Nephron (organoid): ENCODE measurements at regions not wholly inside any gene's neighbourhood (a gene's known extent, or its start where the extent isn't known, plus 50 kb on each side); places are given as distances from the start of the nearest gene placed in this dataset.

Source experiments
- H3K27ac Mint-ChIP-seq, 3 experiments: 2 replicates each; pipeline ENCODE4 v1.8.0; 2020; ENCODE audit warnings: mixed read lengths in 3 of 3, mild to moderate bottlenecking in 2 of 3, moderate library complexity in 1 of 3
- H3K27me3 Mint-ChIP-seq: 2 replicates; pipeline ENCODE4 v1.8.0; 2021; ENCODE audit warnings: low read depth, mild to moderate bottlenecking, moderate library complexity, mixed read lengths
- H3K36me3 Mint-ChIP-seq: 2 replicates; pipeline ENCODE4 v1.8.0; 2020; ENCODE audit warnings: low read depth, mixed read lengths
- H3K4me1 Mint-ChIP-seq: 2 replicates; pipeline ENCODE4 v1.8.0; 2020; ENCODE audit warnings: mixed read lengths
- H3K4me3 Mint-ChIP-seq, 3 experiments: 2 replicates each; pipeline ENCODE4 v1.8.0; 2020; ENCODE audit warnings: mild to moderate bottlenecking in 3 of 3, mixed read lengths in 3 of 3, moderate library complexity in 2 of 3
- H3K9me3 Mint-ChIP-seq: 2 replicates; pipeline ENCODE4 v1.8.0; 2020; ENCODE audit warnings: mixed read lengths
- TF ChIP-seq, protein P1 (sequence below), 3 experiments: fragments of 200-600 bp; sonication (generic); IDR thresholded peaks; one replicate each; pipeline ENCODE4 v1.5.0; 2021; ENCODE audit warnings: antibody characterized with exemption in 3 of 3; ENCODE audit not compliant: unreplicated experiment in 3 of 3

DNA sequence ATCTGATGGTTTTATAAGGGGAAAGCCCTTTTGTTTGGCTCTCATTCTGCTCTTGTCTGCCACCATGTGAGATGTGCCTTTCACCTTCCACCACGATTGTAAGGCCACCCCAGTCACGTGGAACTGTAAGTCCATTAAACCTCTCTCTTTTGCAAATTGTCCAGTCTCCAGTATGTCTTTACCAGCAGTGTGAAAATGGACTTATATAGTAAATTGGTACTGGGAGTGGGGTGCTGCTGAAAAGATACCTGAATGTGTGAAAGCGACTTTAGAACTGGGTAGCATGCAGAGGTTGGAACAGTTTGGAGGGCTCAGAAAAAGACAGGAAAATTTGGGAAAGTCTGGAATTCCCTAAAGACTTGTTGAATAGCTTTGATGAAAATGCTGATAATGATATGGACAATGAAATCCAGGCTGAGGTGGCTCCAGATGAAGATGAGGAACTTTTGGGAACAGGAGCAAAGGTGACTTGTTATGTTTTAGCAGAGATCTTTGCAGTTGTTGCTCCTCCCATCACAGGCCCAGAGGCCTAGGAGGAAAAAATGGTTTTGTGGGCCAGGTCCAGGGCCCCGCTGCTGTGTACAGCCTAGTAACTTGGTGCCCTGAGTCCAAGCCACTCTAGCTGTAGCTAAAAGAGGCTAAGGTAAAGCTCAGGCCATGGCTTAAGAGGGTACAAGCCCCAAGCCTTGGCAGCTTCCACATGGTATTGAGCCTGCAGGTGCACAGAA lies 275.7 kb upstream of the NPSR1 start:
- Mint-ChIP-seq H3K27ac (no peak overlapping the region), H3K27me3 (no peaks in the 10 kb centered on the region), H3K4me1 (no peaks in the 10 kb centered on the region), H3K36me3 (peaks cover 3% of the 10 kb centered on the region), H3K9me3 (peaks cover 9% of the 10 kb centered on the region), H3K4me3 (no peak overlapping the region)
- TF ChIP-seq, protein P1, sequence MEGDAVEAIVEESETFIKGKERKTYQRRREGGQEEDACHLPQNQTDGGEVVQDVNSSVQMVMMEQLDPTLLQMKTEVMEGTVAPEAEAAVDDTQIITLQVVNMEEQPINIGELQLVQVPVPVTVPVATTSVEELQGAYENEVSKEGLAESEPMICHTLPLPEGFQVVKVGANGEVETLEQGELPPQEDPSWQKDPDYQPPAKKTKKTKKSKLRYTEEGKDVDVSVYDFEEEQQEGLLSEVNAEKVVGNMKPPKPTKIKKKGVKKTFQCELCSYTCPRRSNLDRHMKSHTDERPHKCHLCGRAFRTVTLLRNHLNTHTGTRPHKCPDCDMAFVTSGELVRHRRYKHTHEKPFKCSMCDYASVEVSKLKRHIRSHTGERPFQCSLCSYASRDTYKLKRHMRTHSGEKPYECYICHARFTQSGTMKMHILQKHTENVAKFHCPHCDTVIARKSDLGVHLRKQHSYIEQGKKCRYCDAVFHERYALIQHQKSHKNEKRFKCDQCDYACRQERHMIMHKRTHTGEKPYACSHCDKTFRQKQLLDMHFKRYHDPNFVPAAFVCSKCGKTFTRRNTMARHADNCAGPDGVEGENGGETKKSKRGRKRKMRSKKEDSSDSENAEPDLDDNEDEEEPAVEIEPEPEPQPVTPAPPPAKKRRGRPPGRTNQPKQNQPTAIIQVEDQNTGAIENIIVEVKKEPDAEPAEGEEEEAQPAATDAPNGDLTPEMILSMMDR (IDR thresholded peaks at IDR 0.05; ENCODE audit: unreplicated experiment in 3 of 3) = no peak

DNA sequence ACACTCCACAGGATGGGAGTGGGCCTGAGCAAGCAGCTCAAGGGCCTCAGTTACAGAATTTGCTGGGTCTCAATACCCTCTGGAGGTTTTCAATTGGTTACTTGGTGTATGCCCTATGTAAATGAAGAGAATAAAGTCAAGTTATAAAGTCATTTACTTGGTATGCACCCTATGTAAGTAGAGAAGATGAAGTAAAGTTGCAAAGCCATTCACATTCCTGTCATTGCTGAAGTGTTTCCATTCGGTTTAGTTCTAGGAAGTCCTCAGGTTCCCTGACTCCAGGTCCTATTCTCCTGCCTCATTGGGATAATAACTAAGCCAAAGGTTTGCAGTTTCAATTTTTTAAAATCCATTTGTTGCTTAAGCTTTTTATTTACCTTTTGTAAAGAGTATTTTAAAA lies 272.6 kb upstream of the NPSR1 start:
- no peak overlapping the region for H3K4me3 Mint-ChIP-seq
- H3K27me3 Mint-ChIP-seq = no peaks in the 10 kb centered on the region
- no peaks in the 10 kb centered on the region for H3K4me1 Mint-ChIP-seq
- TF ChIP-seq, protein P1 (IDR thresholded peaks at IDR 0.05; ENCODE audit: unreplicated experiment in 3 of 3) = no peak
- H3K36me3 Mint-ChIP-seq = peaks cover 3% of the 10 kb centered on the region
- H3K27ac Mint-ChIP-seq = no peak overlapping the region
- peaks cover 9% of the 10 kb centered on the region for H3K9me3 Mint-ChIP-seq

DNA sequence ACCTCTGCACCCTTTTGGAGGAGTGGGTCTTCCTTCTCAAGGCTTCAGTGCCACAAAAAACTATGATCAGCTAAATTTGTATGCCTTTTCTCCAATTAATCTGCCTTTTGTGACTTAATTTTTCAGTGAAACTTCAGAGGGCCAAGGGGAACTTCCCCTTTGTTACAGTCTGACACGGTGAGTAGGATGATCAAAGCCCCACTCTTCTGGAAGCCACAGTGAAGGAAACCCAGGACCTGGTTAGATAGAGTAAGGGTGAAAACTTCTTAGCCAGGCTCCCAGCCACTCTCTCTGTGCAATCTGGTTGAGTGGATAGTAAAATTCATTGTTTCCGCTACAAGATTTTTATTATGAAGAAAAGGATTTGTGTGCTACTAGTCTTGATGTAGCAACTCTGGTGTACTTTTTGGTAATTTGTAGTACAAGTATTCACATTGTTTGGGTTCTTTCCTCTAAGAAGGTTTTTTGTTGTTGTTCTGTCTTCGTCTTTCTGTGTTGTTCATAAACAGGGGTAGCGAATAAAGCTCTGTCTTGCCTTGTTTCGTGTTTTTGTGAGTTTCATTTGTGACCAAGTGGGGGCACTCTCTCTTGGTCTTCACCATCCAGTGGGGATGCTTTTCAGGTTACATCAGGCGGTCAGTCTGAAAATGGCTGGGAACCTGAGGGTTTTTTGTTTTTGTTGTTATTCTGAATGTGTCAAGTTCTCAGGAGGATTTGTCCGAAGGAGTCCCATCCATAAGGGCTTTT lies 268.5 kb upstream of the NPSR1 start:
- TF ChIP-seq, protein P1 (IDR thresholded peaks at IDR 0.05; ENCODE audit: unreplicated experiment in 3 of 3) = no peak
- H3K9me3 Mint-ChIP-seq = no peaks in the 10 kb centered on the region
- H3K4me3 Mint-ChIP-seq = no peak overlapping the region
- H3K4me1 Mint-ChIP-seq = no peaks in the 10 kb centered on the region
- no peak overlapping the region for H3K27ac Mint-ChIP-seq
- H3K36me3 Mint-ChIP-seq = no peaks in the 10 kb centered on the region
- no peaks in the 10 kb centered on the region for H3K27me3 Mint-ChIP-seq

DNA sequence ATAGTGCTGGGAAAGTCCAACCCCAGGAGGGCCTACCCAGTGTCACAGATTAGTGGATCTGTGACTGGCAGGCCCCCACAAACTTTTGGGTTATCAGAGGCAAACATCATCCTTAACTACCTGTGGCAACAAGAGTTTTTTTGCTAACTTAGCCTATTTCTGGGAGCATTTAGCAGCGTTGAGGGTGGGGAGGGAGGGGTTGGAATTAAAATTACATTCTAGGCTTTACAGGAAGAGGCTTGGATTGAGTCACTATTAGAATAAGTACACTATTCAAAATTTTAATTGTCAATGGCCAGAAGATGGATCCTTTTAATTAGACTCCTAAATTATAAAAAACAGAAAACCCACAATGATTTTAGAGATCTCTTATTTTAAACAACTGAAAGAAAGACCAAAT lies 267.9 kb upstream of the NPSR1 start:
- no peaks in the 10 kb centered on the region for H3K36me3 Mint-ChIP-seq
- H3K4me1 Mint-ChIP-seq = no peaks in the 10 kb centered on the region
- TF ChIP-seq, protein P1 (IDR thresholded peaks at IDR 0.05; ENCODE audit: unreplicated experiment in 3 of 3) = no peak
- no peak overlapping the region for H3K4me3 Mint-ChIP-seq
- H3K27ac Mint-ChIP-seq = no peak overlapping the region
- no peaks in the 10 kb centered on the region for H3K9me3 Mint-ChIP-seq
- H3K27me3 Mint-ChIP-seq = no peaks in the 10 kb centered on the region

DNA sequence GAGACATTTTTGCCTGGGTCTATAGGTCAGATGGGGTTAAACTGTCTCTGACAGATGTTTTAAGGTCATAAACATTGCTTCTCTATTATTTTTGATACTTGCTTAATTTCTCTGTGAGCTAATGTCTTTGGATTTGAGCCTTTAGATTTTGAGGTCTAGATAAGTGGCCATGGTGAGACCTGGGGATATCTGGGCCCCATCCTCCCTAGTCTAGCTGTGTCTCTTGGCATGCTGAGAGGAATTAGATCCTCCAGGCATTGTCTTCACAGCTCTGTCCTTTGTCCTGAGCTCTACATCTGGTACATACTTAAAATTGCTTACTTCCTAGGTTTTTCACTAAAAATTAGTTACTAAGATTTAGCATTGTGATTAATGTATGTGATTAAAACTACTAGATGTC lies 265.0 kb upstream of the NPSR1 start:
- Mint-ChIP-seq H3K4me1 (no peaks in the 10 kb centered on the region), H3K36me3 (no peaks in the 10 kb centered on the region), H3K9me3 (no peaks in the 10 kb centered on the region), H3K27me3 (no peaks in the 10 kb centered on the region), H3K4me3 (no peak overlapping the region), H3K27ac (no peak overlapping the region)
- TF ChIP-seq, protein P1 (IDR thresholded peaks at IDR 0.05; ENCODE audit: unreplicated experiment in 3 of 3) = no peak
